ENCODE measurements at regions not wholly inside any gene's neighbourhood (a gene's known extent, or its start where the extent isn't known, plus 50 kb on each side); places are given as distances from the start of the nearest gene placed in this dataset.

GRCh38 chr3:28860307-28860706, 420.6 kb upstream of the RBMS3 start:
- Mint-ChIP-seq H3K27me3 (ENCODE audit: low read depth) (no peaks in the 10 kb centered on the region), H3K4me1 (ENCODE audit: low read depth) (peaks cover 15% of the 10 kb centered on the region), H3K4me3 (ENCODE audit: unreplicated experiment) (no peak overlapping the region), H3K36me3 (ENCODE audit: low read depth) (no peaks in the 10 kb centered on the region), H3K27ac (ENCODE audit: unreplicated experiment) (no peak overlapping the region), H3K9me3 (ENCODE audit: low read depth) (no peaks in the 10 kb centered on the region)
- DNase-seq (ENCODE audit: low spot score) = no peak
- TF ChIP-seq CTCF (IDR thresholded peaks at IDR 0.05) = no peak

- H3K27ac Mint-ChIP-seq (ENCODE audit: unreplicated experiment) = no peak overlapping the region
- H3K36me3 Mint-ChIP-seq (ENCODE audit: low read depth) = no peaks in the 10 kb centered on the region
- H3K27me3 Mint-ChIP-seq (ENCODE audit: low read depth) = no peaks in the 10 kb centered on the region
- H3K9me3 Mint-ChIP-seq (ENCODE audit: low read depth) = no peaks in the 10 kb centered on the region
- no peak overlapping the region for H3K4me3 Mint-ChIP-seq (ENCODE audit: unreplicated experiment)
- no peak for TF ChIP-seq CTCF (IDR thresholded peaks at IDR 0.05)
- DNase-seq (ENCODE audit: low spot score) = no peak
- H3K4me1 Mint-ChIP-seq (ENCODE audit: low read depth) = peaks cover 15% of the 10 kb centered on the region
Observed at GRCh38 chr3:28863186-28863585, 417.7 kb upstream of the RBMS3 start.

GRCh38 chr3:28867836-28868235, 413.0 kb upstream of the RBMS3 start:
- H3K27me3 Mint-ChIP-seq (ENCODE audit: low read depth) = no peaks in the 10 kb centered on the region
- no peaks in the 10 kb centered on the region for H3K9me3 Mint-ChIP-seq (ENCODE audit: low read depth)
- H3K27ac Mint-ChIP-seq (ENCODE audit: unreplicated experiment) = no peak overlapping the region
- no peaks in the 10 kb centered on the region for H3K36me3 Mint-ChIP-seq (ENCODE audit: low read depth)
- no peak for TF ChIP-seq CTCF (IDR thresholded peaks at IDR 0.05)
- DNase-seq (ENCODE audit: low spot score) = no peak
- no peaks in the 10 kb centered on the region for H3K4me1 Mint-ChIP-seq (ENCODE audit: low read depth)
- H3K4me3 Mint-ChIP-seq (ENCODE audit: unreplicated experiment) = no peak overlapping the region

GRCh38 chr3:28868897-28869296, 412.0 kb upstream of the RBMS3 start:
- no peak overlapping the region for H3K4me3 Mint-ChIP-seq (ENCODE audit: unreplicated experiment)
- peaks cover 2% of the 10 kb centered on the region for H3K36me3 Mint-ChIP-seq (ENCODE audit: low read depth)
- H3K4me1 Mint-ChIP-seq (ENCODE audit: low read depth) = no peaks in the 10 kb centered on the region
- H3K27me3 Mint-ChIP-seq (ENCODE audit: low read depth) = no peaks in the 10 kb centered on the region
- DNase-seq (ENCODE audit: low spot score) = no peak
- peaks cover 8% of the 10 kb centered on the region for H3K9me3 Mint-ChIP-seq (ENCODE audit: low read depth)
- TF ChIP-seq CTCF (IDR thresholded peaks at IDR 0.05) = no peak
- no peak overlapping the region for H3K27ac Mint-ChIP-seq (ENCODE audit: unreplicated experiment)

GRCh38 chr3:28877912-28878311, 403.0 kb upstream of the RBMS3 start:
- Mint-ChIP-seq H3K27me3 (ENCODE audit: low read depth) (no peaks in the 10 kb centered on the region), H3K4me3 (ENCODE audit: unreplicated experiment) (no peak overlapping the region), H3K36me3 (ENCODE audit: low read depth) (peaks cover 2% of the 10 kb centered on the region), H3K9me3 (ENCODE audit: low read depth) (peaks cover 16% of the 10 kb centered on the region), H3K27ac (ENCODE audit: unreplicated experiment) (no peak overlapping the region), H3K4me1 (ENCODE audit: low read depth) (no peaks in the 10 kb centered on the region)
- no peak for TF ChIP-seq CTCF (IDR thresholded peaks at IDR 0.05)
- no peak for DNase-seq (ENCODE audit: low spot score)

All from chondrocyte (in vitro differentiated cells).